ENCODE measurements at regions not wholly inside any gene's neighbourhood (a gene's known extent, or its start where the extent isn't known, plus 50 kb on each side); places are given as distances from the start of the nearest gene placed in this dataset.

DNA sequence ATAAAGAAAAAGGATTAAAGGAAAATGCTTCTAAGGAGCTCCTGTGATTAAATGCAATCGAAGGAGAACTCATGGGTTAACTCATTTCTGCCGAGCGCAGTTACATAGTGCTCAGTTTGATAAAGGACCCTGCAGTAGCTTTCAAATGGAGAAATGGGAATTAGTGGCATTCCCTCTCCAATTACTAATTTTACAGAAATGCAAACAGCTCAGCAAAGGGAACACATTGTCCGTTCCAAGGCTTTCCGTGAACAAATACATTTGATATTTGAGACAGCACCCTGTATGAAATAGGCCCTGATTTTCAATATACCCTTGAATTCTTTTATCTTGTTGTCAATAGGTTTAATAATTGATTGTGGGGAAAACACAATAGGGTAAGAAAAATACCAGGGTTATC, 375.9 kb upstream of the TSHZ2 start:
- no peak for DNase-seq (ENCODE audit: low read depth, low spot score)
- Histone ChIP-seq H3K4me3 (ENCODE audit: low read depth, low read length) (no peak overlapping the region), H3K27ac (ENCODE audit: low read depth, low read length) (no peak overlapping the region), H3K27me3 (ENCODE audit: control insufficient read depth, insufficient read depth, low read length) (no peaks in the 10 kb centered on the region), H3K9me3 (ENCODE audit: control insufficient read depth, insufficient read depth, low read length) (no peaks in the 10 kb centered on the region)
- TF ChIP-seq, protein P1, sequence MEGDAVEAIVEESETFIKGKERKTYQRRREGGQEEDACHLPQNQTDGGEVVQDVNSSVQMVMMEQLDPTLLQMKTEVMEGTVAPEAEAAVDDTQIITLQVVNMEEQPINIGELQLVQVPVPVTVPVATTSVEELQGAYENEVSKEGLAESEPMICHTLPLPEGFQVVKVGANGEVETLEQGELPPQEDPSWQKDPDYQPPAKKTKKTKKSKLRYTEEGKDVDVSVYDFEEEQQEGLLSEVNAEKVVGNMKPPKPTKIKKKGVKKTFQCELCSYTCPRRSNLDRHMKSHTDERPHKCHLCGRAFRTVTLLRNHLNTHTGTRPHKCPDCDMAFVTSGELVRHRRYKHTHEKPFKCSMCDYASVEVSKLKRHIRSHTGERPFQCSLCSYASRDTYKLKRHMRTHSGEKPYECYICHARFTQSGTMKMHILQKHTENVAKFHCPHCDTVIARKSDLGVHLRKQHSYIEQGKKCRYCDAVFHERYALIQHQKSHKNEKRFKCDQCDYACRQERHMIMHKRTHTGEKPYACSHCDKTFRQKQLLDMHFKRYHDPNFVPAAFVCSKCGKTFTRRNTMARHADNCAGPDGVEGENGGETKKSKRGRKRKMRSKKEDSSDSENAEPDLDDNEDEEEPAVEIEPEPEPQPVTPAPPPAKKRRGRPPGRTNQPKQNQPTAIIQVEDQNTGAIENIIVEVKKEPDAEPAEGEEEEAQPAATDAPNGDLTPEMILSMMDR (IDR thresholded peaks at IDR 0.05; ENCODE audit: low read depth, low read length) = no peak
- CTCF ChIA-PET = interaction anchor here (1.1 kb wide), 1 partner anchor 10 kb away, joined by 3 read pairs; no protein-coding TSS in a partner anchor
- POLR2A ChIA-PET = no interaction called here

DNA sequence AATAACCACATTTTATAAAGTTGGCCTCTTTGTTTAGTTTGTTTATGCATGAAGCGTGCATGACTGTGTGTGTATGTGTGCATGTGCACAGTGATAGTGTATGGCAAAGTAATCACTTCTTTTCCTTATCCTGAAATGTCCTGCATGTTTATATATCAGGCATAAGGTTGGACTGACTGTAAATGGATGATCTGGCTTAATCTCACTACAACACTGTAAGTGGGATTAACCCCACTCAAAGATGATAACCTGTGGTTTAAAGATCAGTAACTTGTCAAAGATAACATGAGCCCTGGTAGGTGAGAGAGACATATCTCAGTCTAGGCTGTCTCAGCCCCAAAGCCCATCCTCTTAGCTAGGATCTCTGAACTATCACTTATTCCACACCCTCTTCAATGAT, 376.6 kb upstream of the TSHZ2 start:
- POLR2A ChIA-PET = no interaction called here
- no peak overlapping the region for H3K4me3 ChIP-seq (ENCODE audit: low read depth, low read length)
- CTCF ChIA-PET = interaction anchor here (1.1 kb wide), 1 partner anchor 9 kb away, joined by 3 read pairs; no protein-coding TSS in a partner anchor
- no peaks in the 10 kb centered on the region for H3K9me3 ChIP-seq (ENCODE audit: control insufficient read depth, insufficient read depth, low read length)
- TF ChIP-seq, protein P1 (IDR thresholded peaks at IDR 0.05; ENCODE audit: low read depth, low read length) = no peak
- no peak for DNase-seq (ENCODE audit: low read depth, low spot score)
- no peaks in the 10 kb centered on the region for H3K27me3 ChIP-seq (ENCODE audit: control insufficient read depth, insufficient read depth, low read length)
- no peak overlapping the region for H3K27ac ChIP-seq (ENCODE audit: low read depth, low read length)

- no peak for DNase-seq (ENCODE audit: low read depth, low spot score)
- ChIA-PET POLR2A (no interaction called here), CTCF (no interaction called here)
- H3K4me3 ChIP-seq (ENCODE audit: low read depth, low read length) = no peak overlapping the region
- H3K27ac ChIP-seq (ENCODE audit: low read depth, low read length) = no peak overlapping the region
- TF ChIP-seq, protein P1 (IDR thresholded peaks at IDR 0.05; ENCODE audit: low read depth, low read length) = no peak
- no peaks in the 10 kb centered on the region for H3K9me3 ChIP-seq (ENCODE audit: control insufficient read depth, insufficient read depth, low read length)
- no peaks in the 10 kb centered on the region for H3K27me3 ChIP-seq (ENCODE audit: control insufficient read depth, insufficient read depth, low read length)
These were observed 378.5 kb upstream of the TSHZ2 start for GRCh38 chr20:52593654-52594053.

DNA sequence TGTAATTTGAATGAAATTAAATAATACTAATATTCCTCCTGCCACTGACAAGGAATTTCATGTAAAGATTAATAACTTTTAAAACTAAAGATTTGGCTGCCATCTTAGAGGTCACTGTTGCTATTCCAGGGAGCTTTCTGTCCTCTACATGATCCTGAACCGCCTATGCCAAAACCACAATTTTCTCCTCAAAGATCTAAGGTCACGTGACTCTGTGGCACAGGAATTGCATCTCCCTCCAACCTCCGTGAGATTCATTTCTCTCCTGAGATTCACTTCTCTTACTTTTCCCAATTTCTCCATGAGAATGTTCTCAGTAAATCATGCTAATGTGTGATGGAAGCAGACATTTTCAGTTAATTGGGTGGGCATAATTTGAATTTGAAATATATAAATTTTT, 379.6 kb upstream of the TSHZ2 start:
- Histone ChIP-seq H3K4me3 (ENCODE audit: low read depth, low read length) (no peak overlapping the region), H3K27me3 (ENCODE audit: control insufficient read depth, insufficient read depth, low read length) (no peaks in the 10 kb centered on the region), H3K27ac (ENCODE audit: low read depth, low read length) (no peak overlapping the region), H3K9me3 (ENCODE audit: control insufficient read depth, insufficient read depth, low read length) (no peaks in the 10 kb centered on the region)
- TF ChIP-seq, protein P1 (IDR thresholded peaks at IDR 0.05; ENCODE audit: low read depth, low read length) = no peak
- no peak for DNase-seq (ENCODE audit: low read depth, low spot score)
- ChIA-PET CTCF (no interaction called here), POLR2A (no interaction called here)

DNA sequence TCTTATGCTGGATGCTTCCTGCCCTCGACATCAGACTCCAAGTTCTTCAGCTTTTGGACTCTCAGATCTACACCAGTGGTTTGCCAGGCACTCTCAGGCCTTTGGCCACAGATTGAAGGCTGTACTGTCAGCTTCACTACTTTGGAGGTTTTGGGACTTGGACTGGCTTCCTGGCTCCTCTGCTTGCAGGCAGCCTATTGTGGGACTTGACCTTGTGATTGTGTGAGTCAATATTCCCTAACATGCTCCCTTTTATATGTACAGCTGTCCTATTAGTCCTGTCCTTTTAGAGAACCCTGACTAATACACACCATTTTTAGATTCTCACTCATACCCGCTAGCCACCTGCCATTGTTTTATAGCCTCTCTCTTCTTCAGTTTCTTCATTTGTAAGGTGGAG, 382.1 kb upstream of the TSHZ2 start:
- DNase-seq (ENCODE audit: low read depth, low spot score) = no peak

More for the DNA sequence above, 382.1 kb upstream of the TSHZ2 start:
- no peaks in the 10 kb centered on the region for H3K9me3 ChIP-seq (ENCODE audit: control insufficient read depth, insufficient read depth, low read length)
- TF ChIP-seq, protein P1 (IDR thresholded peaks at IDR 0.05; ENCODE audit: low read depth, low read length) = no peak
- no peak overlapping the region for H3K27ac ChIP-seq (ENCODE audit: low read depth, low read length)
- no peak overlapping the region for H3K4me3 ChIP-seq (ENCODE audit: low read depth, low read length)
- no peaks in the 10 kb centered on the region for H3K27me3 ChIP-seq (ENCODE audit: control insufficient read depth, insufficient read depth, low read length)
- CTCF ChIA-PET = no interaction called here
- POLR2A ChIA-PET = no interaction called here

All from AG04450 (cell line).